GM19240 (cell line): ENCODE measurements at regions not wholly inside any gene's neighbourhood (a gene's known extent, or its start where the extent isn't known, plus 50 kb on each side); places are given as distances from the start of the nearest gene placed in this dataset.

Experiments
- DNase-seq: peaks from one replicate; pipeline ENCODE4 v3.0.0; 2011; ENCODE audit warnings: low spot score; ENCODE audit not compliant: insufficient read length

- DNase-seq: no peak
These were observed 529.9 kb upstream of the MMS22L start for GRCh38 chr6:97812940-97813339.

GRCh38 chr6:97813889-97814567 lies 531.0 kb upstream of the MMS22L start:
- DNase-seq: no peak

- no peak for DNase-seq
These were observed 532.3 kb upstream of the MMS22L start for GRCh38 chr6:97815301-97815812.

- no peak for DNase-seq
These were observed 533.5 kb upstream of the MMS22L start for GRCh38 chr6:97816526-97816925.

GRCh38 chr6:97819710-97820109 lies 536.7 kb upstream of the MMS22L start:
- DNase-seq: no peak

- no peak for DNase-seq
These were observed 537.4 kb upstream of the MMS22L start for GRCh38 chr6:97820400-97820799.

- no peak for DNase-seq
These were observed 539.6 kb upstream of the MMS22L start for GRCh38 chr6:97822632-97823031.

GRCh38 chr6:97841763-97842162 lies 558.7 kb upstream of the MMS22L start:
- no peak for DNase-seq

- no peak for DNase-seq
These were observed 559.5 kb upstream of the MMS22L start for GRCh38 chr6:97842521-97842920.

- no peak for DNase-seq
These were observed 566.4 kb upstream of the MMS22L start for GRCh38 chr6:97849390-97849789.

GRCh38 chr6:97850458-97851212 lies 567.6 kb upstream of the MMS22L start:
- no peak for DNase-seq

GRCh38 chr6:97863697-97864096 lies 580.7 kb upstream of the MMS22L start:
- DNase-seq: no peak

GRCh38 chr6:97864366-97864765 lies 581.4 kb upstream of the MMS22L start:
- DNase-seq: no peak

GRCh38 chr6:97864826-97865225 lies 581.8 kb upstream of the MMS22L start:
- DNase-seq: no peak

GRCh38 chr6:97865612-97866011 lies 582.6 kb upstream of the MMS22L start:
- no peak for DNase-seq

- DNase-seq: no peak
These were observed 583.6 kb upstream of the MMS22L start for GRCh38 chr6:97866616-97867015.

- DNase-seq: no peak
These were observed 584.2 kb upstream of the MMS22L start for GRCh38 chr6:97867177-97867576.

- no peak for DNase-seq
These were observed 587.3 kb upstream of the MMS22L start for GRCh38 chr6:97870273-97870672.

- no peak for DNase-seq
These were observed 593.7 kb upstream of the MMS22L start for GRCh38 chr6:97876711-97877110.

- no peak for DNase-seq
These were observed 599.7 kb upstream of the MMS22L start for GRCh38 chr6:97882755-97883154.

GRCh38 chr6:97885325-97885724 lies 602.3 kb upstream of the MMS22L start:
- DNase-seq: no peak

GRCh38 chr6:97885828-97886227 lies 602.8 kb upstream of the MMS22L start:
- no peak for DNase-seq

GRCh38 chr6:97901531-97901930 lies 618.5 kb upstream of the MMS22L start:
- no peak for DNase-seq
